ENCODE measurements at regions not wholly inside any gene's neighbourhood (a gene's known extent, or its start where the extent isn't known, plus 50 kb on each side); places are given as distances from the start of the nearest gene placed in this dataset.

- TF ChIP-seq CTCF (IDR thresholded peaks at IDR 0.05) (no peak), POLR2A (IDR thresholded peaks at IDR 0.05) (no peak)
Measured at GRCh38 chr3:16738451-16738850, 133.2 kb upstream of the DAZL start.

Data from vagina (tissue), 2 donors.